Spinal cord (tissue), 9 donors: ENCODE measurements at regions not wholly inside any gene's neighbourhood (a gene's known extent, or its start where the extent isn't known, plus 50 kb on each side); places are given as distances from the start of the nearest gene placed in this dataset.

ENCODE experiments used
- DNase-seq, 6 donors: peaks; one replicate each; pipeline versions ENCODE4 v3.0.0 to v3.0.0-alpha.2; 2013 to 2015; ENCODE audit warnings: low spot score in 6 of 6, low read depth in 4 of 6
- H3K27ac ChIP-seq: one replicate; pipeline ENCODE4 v1.5.1; 2013; ENCODE audit warnings: low read depth, low read length, control low read depth
- H3K27me3 ChIP-seq: one replicate; pipeline ENCODE4 v1.6.1; 2013; ENCODE audit warnings: low read length; ENCODE audit not compliant: control insufficient read depth, insufficient read depth
- H3K36me3 ChIP-seq: one replicate; pipeline ENCODE4 v1.6.1; 2013; ENCODE audit warnings: low read length; ENCODE audit not compliant: control insufficient read depth, insufficient read depth
- H3K4me1 ChIP-seq: one replicate; pipeline ENCODE4 v1.6.1; 2013; ENCODE audit warnings: low read length; ENCODE audit not compliant: control insufficient read depth, insufficient read depth
- H3K4me3 ChIP-seq: one replicate; pipeline ENCODE4 v1.5.1; 2013; ENCODE audit warnings: low read depth, low read length, control low read depth
- H3K9me3 ChIP-seq: one replicate; pipeline ENCODE4 v1.6.1; 2013; ENCODE audit warnings: low read length; ENCODE audit not compliant: control insufficient read depth, insufficient read depth
- WGBS: methylation state at CpG from one replicate; pipeline ENCODE4 v1.1.5; 2013; ENCODE audit warnings: missing lambda C conversion rate; ENCODE audit not compliant: insufficient coverage; 5-methylcytosine and 5-hydroxymethylcytosine counted together
- donor health status: healthy.

- Histone ChIP-seq H3K36me3 (no peaks in the 10 kb centered on the region), H3K4me1 (no peaks in the 10 kb centered on the region), H3K27me3 (no peaks in the 10 kb centered on the region), H3K9me3 (no peaks in the 10 kb centered on the region), H3K4me3 (no peak overlapping the region), H3K27ac (no peak overlapping the region)
- WGBS = no CpG with 5 or more reads among the region's 2 CpGs
- no peak for DNase-seq
Measured at GRCh38 chr11:27604416-27604815, 95.8 kb downstream of the BDNF start.

GRCh38 chr11:27603376-27603990 lies 96.8 kb downstream of the BDNF start:
- no peak overlapping the region for H3K27ac ChIP-seq
- 91% methylated on average over 5 of the region's 6 CpGs for WGBS
- H3K36me3 ChIP-seq = no peaks in the 10 kb centered on the region
- no peaks in the 10 kb centered on the region for H3K9me3 ChIP-seq
- DNase-seq = peak in 1 of 6 donors; percentile 60
- no peaks in the 10 kb centered on the region for H3K27me3 ChIP-seq
- no peaks in the 10 kb centered on the region for H3K4me1 ChIP-seq
- H3K4me3 ChIP-seq = no peak overlapping the region

- Histone ChIP-seq H3K4me3 (no peak overlapping the region), H3K27ac (no peak overlapping the region), H3K9me3 (no peaks in the 10 kb centered on the region), H3K36me3 (no peaks in the 10 kb centered on the region), H3K4me1 (no peaks in the 10 kb centered on the region), H3K27me3 (no peaks in the 10 kb centered on the region)
- 67% methylated on average over 1 of the region's 3 CpGs for WGBS
- no peak for DNase-seq
Measured at GRCh38 chr11:27600656-27601055, 94.1 kb upstream of the LIN7C start.

GRCh38 chr11:27599217-27599616 lies 92.6 kb upstream of the LIN7C start:
- no peaks in the 10 kb centered on the region for H3K27me3 ChIP-seq
- H3K4me3 ChIP-seq = no peak overlapping the region
- WGBS = 100% methylated on average over 1 of the region's 1 CpG
- H3K27ac ChIP-seq = no peak overlapping the region
- H3K9me3 ChIP-seq = no peaks in the 10 kb centered on the region
- no peaks in the 10 kb centered on the region for H3K36me3 ChIP-seq
- DNase-seq = no peak
- H3K4me1 ChIP-seq = no peaks in the 10 kb centered on the region

GRCh38 chr11:27596802-27597201 lies 90.2 kb upstream of the LIN7C start:
- H3K4me3 ChIP-seq = no peak overlapping the region
- WGBS = no CpG with 5 or more reads among the region's 2 CpGs

GRCh38 chr11:27596388-27596787 lies 89.8 kb upstream of the LIN7C start:
- Histone ChIP-seq H3K27me3 (no peaks in the 10 kb centered on the region), H3K4me1 (no peaks in the 10 kb centered on the region), H3K27ac (no peak overlapping the region), H3K9me3 (no peaks in the 10 kb centered on the region), H3K4me3 (no peak overlapping the region), H3K36me3 (no peaks in the 10 kb centered on the region)
- DNase-seq = no peak
- WGBS = 77% methylated on average over 3 of the region's 4 CpGs

More at GRCh38 chr11:27596802-27597201, 90.2 kb upstream of the LIN7C start:
- no peaks in the 10 kb centered on the region for H3K4me1 ChIP-seq
- H3K36me3 ChIP-seq = no peaks in the 10 kb centered on the region
- no peak for DNase-seq
- no peak overlapping the region for H3K27ac ChIP-seq
- no peaks in the 10 kb centered on the region for H3K9me3 ChIP-seq
- no peaks in the 10 kb centered on the region for H3K27me3 ChIP-seq

- no peak for DNase-seq
- no peaks in the 10 kb centered on the region for H3K36me3 ChIP-seq
- no peaks in the 10 kb centered on the region for H3K9me3 ChIP-seq
- no peak overlapping the region for H3K27ac ChIP-seq
- H3K4me3 ChIP-seq = no peak overlapping the region
- H3K27me3 ChIP-seq = no peaks in the 10 kb centered on the region
- H3K4me1 ChIP-seq = no peaks in the 10 kb centered on the region
Measured at GRCh38 chr11:27592098-27592780, 85.7 kb upstream of the LIN7C start.

GRCh38 chr11:27582621-27583020 lies 76.1 kb upstream of the LIN7C start:
- Histone ChIP-seq H3K36me3 (no peaks in the 10 kb centered on the region), H3K4me3 (no peak overlapping the region), H3K27ac (no peak overlapping the region), H3K27me3 (no peaks in the 10 kb centered on the region), H3K9me3 (no peaks in the 10 kb centered on the region), H3K4me1 (no peaks in the 10 kb centered on the region)
- DNase-seq = no peak
- WGBS = 90% methylated on average over 2 of the region's 4 CpGs

- Histone ChIP-seq H3K4me1 (no peaks in the 10 kb centered on the region), H3K36me3 (no peaks in the 10 kb centered on the region), H3K27ac (no peak overlapping the region), H3K27me3 (no peaks in the 10 kb centered on the region), H3K9me3 (no peaks in the 10 kb centered on the region), H3K4me3 (no peak overlapping the region)
- 100% methylated on average over 1 of the region's 3 CpGs for WGBS
- DNase-seq = no peak
Measured at GRCh38 chr11:27574342-27574741, 67.8 kb upstream of the LIN7C start.

- Histone ChIP-seq H3K4me3 (no peak overlapping the region), H3K4me1 (no peaks in the 10 kb centered on the region), H3K27ac (no peak overlapping the region), H3K9me3 (no peaks in the 10 kb centered on the region), H3K27me3 (no peaks in the 10 kb centered on the region), H3K36me3 (no peaks in the 10 kb centered on the region)
- no peak for DNase-seq
Measured at GRCh38 chr11:27573024-27573423, 66.5 kb upstream of the LIN7C start.
